ENCODE measurements at regions not wholly inside any gene's neighbourhood (a gene's known extent, or its start where the extent isn't known, plus 50 kb on each side); places are given as distances from the start of the nearest gene placed in this dataset.

GRCh38 chr16:51877686-51878085, 669.3 kb downstream of the TOX3 start:
- no peak for TF ChIP-seq CEBPB (IDR thresholded peaks at IDR 0.05; ENCODE audit: low read depth)
- TF ChIP-seq, protein P1, sequence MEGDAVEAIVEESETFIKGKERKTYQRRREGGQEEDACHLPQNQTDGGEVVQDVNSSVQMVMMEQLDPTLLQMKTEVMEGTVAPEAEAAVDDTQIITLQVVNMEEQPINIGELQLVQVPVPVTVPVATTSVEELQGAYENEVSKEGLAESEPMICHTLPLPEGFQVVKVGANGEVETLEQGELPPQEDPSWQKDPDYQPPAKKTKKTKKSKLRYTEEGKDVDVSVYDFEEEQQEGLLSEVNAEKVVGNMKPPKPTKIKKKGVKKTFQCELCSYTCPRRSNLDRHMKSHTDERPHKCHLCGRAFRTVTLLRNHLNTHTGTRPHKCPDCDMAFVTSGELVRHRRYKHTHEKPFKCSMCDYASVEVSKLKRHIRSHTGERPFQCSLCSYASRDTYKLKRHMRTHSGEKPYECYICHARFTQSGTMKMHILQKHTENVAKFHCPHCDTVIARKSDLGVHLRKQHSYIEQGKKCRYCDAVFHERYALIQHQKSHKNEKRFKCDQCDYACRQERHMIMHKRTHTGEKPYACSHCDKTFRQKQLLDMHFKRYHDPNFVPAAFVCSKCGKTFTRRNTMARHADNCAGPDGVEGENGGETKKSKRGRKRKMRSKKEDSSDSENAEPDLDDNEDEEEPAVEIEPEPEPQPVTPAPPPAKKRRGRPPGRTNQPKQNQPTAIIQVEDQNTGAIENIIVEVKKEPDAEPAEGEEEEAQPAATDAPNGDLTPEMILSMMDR (IDR thresholded peaks at IDR 0.05 in 2 of 3, conservative IDR thresholded peaks at IDR 0.05 in 1 of 3; ENCODE audit: borderline replicate concordance in 1 of 3, insufficient read depth in 1 of 3, low read depth in 2 of 3, low read length in 2 of 3) = no peak
- TF ChIP-seq RAD21 (IDR thresholded peaks at IDR 0.05; ENCODE audit: low read depth) = no peak
- no peak for TF ChIP-seq POLR2A (IDR thresholded peaks at IDR 0.05; ENCODE audit: borderline replicate concordance, extremely low read depth, insufficient read depth, insufficient read length)
- TF ChIP-seq EZH2 (IDR thresholded peaks at IDR 0.05) = no peak
- no peak for TF ChIP-seq ZFX (IDR thresholded peaks at IDR 0.05)
- TF ChIP-seq, protein P2, sequence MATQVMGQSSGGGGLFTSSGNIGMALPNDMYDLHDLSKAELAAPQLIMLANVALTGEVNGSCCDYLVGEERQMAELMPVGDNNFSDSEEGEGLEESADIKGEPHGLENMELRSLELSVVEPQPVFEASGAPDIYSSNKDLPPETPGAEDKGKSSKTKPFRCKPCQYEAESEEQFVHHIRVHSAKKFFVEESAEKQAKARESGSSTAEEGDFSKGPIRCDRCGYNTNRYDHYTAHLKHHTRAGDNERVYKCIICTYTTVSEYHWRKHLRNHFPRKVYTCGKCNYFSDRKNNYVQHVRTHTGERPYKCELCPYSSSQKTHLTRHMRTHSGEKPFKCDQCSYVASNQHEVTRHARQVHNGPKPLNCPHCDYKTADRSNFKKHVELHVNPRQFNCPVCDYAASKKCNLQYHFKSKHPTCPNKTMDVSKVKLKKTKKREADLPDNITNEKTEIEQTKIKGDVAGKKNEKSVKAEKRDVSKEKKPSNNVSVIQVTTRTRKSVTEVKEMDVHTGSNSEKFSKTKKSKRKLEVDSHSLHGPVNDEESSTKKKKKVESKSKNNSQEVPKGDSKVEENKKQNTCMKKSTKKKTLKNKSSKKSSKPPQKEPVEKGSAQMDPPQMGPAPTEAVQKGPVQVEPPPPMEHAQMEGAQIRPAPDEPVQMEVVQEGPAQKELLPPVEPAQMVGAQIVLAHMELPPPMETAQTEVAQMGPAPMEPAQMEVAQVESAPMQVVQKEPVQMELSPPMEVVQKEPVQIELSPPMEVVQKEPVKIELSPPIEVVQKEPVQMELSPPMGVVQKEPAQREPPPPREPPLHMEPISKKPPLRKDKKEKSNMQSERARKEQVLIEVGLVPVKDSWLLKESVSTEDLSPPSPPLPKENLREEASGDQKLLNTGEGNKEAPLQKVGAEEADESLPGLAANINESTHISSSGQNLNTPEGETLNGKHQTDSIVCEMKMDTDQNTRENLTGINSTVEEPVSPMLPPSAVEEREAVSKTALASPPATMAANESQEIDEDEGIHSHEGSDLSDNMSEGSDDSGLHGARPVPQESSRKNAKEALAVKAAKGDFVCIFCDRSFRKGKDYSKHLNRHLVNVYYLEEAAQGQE (IDR thresholded peaks at IDR 0.05; ENCODE audit: low read depth) = no peak
- TF ChIP-seq, protein P3, sequence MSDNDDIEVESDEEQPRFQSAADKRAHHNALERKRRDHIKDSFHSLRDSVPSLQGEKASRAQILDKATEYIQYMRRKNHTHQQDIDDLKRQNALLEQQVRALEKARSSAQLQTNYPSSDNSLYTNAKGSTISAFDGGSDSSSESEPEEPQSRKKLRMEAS (IDR thresholded peaks at IDR 0.05) = no peak
- TF ChIP-seq POLR2AphosphoS5 (IDR thresholded peaks at IDR 0.05; ENCODE audit: low read depth, low read length) = no peak
- TF ChIP-seq ZNF274 (IDR thresholded peaks at IDR 0.05; ENCODE audit: low read depth, low read length) = no peak
- TF ChIP-seq YY1 (IDR thresholded peaks at IDR 0.05; ENCODE audit: extremely low read depth, insufficient replicate concordance, low read depth, low read length) = no peak
- TF ChIP-seq FOSL1 (IDR thresholded peaks at IDR 0.05; ENCODE audit: low read depth) = no peak
